Lower leg skin (tissue), 3 donors: ENCODE measurements at regions not wholly inside any gene's neighbourhood (a gene's known extent, or its start where the extent isn't known, plus 50 kb on each side); places are given as distances from the start of the nearest gene placed in this dataset.

ENCODE experiments used
- POLR2A ChIP-seq, 2 donors: fragments of 450-650 bp; IDR thresholded peaks; one replicate each; pipeline ENCODE4 v1.6.1; 2016 to 2017; ENCODE audit warnings: antibody characterized with exemption in 2 of 2, mild to moderate bottlenecking in 1 of 2, moderate library complexity in 1 of 2
- TF ChIP-seq, protein P1 (sequence below), 3 donors: fragments of 450-650 bp; IDR thresholded peaks; one replicate each; pipeline ENCODE4 v1.5.1; 2016; ENCODE audit warnings: antibody characterized with exemption in 3 of 3, mild to moderate bottlenecking in 3 of 3, moderate library complexity in 2 of 3

DNA sequence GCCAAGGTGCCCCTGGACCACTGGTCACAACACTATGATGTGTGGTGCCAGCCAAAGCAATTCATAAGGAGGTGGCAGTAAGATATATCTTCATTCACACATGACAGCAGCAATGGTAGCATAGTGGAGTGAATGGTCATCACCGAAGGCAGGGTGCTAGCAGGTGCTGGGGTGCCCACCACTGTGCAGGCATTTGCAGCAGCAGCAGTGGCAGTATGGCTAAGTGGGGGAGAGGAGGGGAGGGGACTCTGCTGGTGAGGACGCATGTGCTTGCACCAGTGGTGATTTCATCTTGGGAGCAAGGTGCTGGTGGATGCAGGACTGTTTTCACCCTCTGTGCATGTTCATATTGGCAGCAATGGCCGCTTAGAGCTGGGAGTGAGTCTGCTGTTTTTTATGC, 419.1 kb upstream of the KLHL4 start:
- no peak for TF ChIP-seq POLR2A (IDR thresholded peaks at IDR 0.05)
- TF ChIP-seq, protein P1, sequence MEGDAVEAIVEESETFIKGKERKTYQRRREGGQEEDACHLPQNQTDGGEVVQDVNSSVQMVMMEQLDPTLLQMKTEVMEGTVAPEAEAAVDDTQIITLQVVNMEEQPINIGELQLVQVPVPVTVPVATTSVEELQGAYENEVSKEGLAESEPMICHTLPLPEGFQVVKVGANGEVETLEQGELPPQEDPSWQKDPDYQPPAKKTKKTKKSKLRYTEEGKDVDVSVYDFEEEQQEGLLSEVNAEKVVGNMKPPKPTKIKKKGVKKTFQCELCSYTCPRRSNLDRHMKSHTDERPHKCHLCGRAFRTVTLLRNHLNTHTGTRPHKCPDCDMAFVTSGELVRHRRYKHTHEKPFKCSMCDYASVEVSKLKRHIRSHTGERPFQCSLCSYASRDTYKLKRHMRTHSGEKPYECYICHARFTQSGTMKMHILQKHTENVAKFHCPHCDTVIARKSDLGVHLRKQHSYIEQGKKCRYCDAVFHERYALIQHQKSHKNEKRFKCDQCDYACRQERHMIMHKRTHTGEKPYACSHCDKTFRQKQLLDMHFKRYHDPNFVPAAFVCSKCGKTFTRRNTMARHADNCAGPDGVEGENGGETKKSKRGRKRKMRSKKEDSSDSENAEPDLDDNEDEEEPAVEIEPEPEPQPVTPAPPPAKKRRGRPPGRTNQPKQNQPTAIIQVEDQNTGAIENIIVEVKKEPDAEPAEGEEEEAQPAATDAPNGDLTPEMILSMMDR (IDR thresholded peaks at IDR 0.05), result no peak
